ENCODE measurements at regions not wholly inside any gene's neighbourhood (a gene's known extent, or its start where the extent isn't known, plus 50 kb on each side); places are given as distances from the start of the nearest gene placed in this dataset.
A peak's percentile ranks its signal among the peaks of the same experiment; 100 is the strongest.

DNA sequence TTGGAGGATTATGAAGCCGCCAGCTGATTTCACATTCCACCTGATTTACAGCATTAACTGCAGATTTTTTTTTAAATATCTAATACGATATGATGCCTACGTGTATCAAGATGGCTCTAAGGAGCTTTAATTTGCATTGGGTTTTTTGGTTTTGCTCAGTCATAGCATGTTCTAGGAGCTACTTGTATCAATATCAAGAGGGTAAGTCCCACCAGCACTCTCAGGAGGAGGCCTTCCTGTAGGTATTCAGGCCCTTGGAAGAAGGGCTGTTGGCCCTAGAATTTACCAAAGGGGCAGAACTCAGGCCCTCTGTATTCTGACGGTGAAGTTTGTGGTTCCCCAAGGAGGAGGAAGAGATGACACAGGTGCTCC is 97.2 kb upstream of the IPO5 start:
- intact Hi-C loops (cut with DNase I) = no loop called here
- TF ChIP-seq, protein P1, sequence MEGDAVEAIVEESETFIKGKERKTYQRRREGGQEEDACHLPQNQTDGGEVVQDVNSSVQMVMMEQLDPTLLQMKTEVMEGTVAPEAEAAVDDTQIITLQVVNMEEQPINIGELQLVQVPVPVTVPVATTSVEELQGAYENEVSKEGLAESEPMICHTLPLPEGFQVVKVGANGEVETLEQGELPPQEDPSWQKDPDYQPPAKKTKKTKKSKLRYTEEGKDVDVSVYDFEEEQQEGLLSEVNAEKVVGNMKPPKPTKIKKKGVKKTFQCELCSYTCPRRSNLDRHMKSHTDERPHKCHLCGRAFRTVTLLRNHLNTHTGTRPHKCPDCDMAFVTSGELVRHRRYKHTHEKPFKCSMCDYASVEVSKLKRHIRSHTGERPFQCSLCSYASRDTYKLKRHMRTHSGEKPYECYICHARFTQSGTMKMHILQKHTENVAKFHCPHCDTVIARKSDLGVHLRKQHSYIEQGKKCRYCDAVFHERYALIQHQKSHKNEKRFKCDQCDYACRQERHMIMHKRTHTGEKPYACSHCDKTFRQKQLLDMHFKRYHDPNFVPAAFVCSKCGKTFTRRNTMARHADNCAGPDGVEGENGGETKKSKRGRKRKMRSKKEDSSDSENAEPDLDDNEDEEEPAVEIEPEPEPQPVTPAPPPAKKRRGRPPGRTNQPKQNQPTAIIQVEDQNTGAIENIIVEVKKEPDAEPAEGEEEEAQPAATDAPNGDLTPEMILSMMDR (IDR thresholded peaks at IDR 0.05) = no peak
- H3K27ac ChIP-seq = no peak overlapping the region
- H3K9me3 ChIP-seq = no peaks in the 10 kb centered on the region
- H3K36me3 ChIP-seq = no peaks in the 10 kb centered on the region
- no peaks in the 10 kb centered on the region for H3K27me3 ChIP-seq (ENCODE audit: low read depth)
- peaks cover 6% of the 10 kb centered on the region for H3K4me1 ChIP-seq
- ATAC-seq = peak in 1 of 2 donors; percentile 37
- no peak overlapping the region for H3K4me3 ChIP-seq
- no peak for DNase-seq

DNA sequence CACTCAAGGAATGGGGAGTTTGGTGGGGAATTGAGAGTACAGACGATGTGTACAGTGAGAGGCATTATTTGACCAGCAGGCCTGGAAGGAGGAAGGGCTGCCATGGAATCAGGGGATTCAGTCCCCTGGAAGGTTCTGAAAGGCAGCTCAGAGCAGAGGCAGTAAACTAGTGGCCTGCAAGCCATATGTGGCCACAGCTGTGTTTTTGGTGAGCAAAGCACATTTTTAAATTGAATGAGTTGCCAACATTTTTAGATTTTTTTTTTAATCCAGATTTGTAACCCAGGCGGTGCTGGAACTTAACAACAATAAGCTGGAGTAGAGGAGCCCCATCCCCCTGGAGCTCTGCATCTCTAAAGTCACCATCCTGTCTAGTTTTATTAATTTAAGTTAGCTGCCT is 95.3 kb upstream of the IPO5 start:
- ATAC-seq = no peak
- Histone ChIP-seq H3K9me3 (no peaks in the 10 kb centered on the region), H3K4me1 (peaks cover 6% of the 10 kb centered on the region), H3K36me3 (no peaks in the 10 kb centered on the region), H3K27ac (no peak overlapping the region), H3K27me3 (ENCODE audit: low read depth) (no peaks in the 10 kb centered on the region), H3K4me3 (no peak overlapping the region)
- intact Hi-C loops (cut with DNase I) = no loop called here
- no peak for DNase-seq
- TF ChIP-seq, protein P1 (IDR thresholded peaks at IDR 0.05) = no peak

DNA sequence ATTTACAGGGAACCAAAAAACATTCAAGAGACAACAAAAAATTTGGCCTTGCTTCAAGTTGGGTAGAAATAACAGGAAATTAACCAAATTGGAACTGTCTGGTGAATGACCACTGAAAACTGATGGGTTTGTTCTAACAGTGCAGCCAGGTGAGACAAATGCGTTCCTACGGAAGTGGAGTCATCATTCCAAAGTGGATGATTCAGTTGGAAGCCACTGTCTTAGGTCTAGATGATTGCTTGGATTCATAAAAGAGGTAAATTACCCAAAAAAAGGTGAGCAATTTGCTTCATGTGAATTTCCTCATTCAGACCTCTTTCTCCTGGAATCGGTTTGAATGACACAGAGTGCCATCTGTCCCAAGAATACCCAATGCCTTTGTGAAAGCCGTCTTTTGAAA is 87.1 kb upstream of the IPO5 start:
- no peak for ATAC-seq
- DNase-seq = no peak
- Histone ChIP-seq H3K27me3 (ENCODE audit: low read depth) (no peaks in the 10 kb centered on the region), H3K4me3 (no peak overlapping the region), H3K27ac (no peak overlapping the region), H3K4me1 (no peaks in the 10 kb centered on the region), H3K9me3 (no peaks in the 10 kb centered on the region), H3K36me3 (no peaks in the 10 kb centered on the region)
- intact Hi-C loops (cut with DNase I) = no loop called here
- TF ChIP-seq, protein P1 (IDR thresholded peaks at IDR 0.05) = no peak

DNA sequence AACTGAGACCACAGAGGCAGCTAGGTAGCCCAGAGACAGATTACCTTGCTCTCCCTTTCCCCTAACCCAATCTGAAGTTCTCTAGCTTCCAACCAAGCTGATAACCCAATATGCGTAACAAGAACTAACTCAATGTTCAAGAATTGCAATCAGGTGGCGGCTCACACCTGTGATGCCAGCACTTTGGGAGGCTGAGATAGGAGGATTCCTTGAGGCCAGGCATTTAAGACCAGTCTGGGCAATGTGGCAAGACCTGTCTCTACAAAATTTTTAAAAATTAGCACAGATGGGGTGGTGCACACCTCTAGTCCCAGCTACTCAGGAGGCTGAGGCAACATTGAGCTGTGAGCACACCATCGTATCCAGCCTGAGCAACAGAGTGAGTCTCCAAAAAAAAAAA is 86.7 kb upstream of the IPO5 start:
- no peak for DNase-seq
- TF ChIP-seq, protein P1 (IDR thresholded peaks at IDR 0.05) = no peak
- Histone ChIP-seq H3K36me3 (no peaks in the 10 kb centered on the region), H3K27me3 (ENCODE audit: low read depth) (no peaks in the 10 kb centered on the region), H3K4me3 (no peak overlapping the region), H3K9me3 (no peaks in the 10 kb centered on the region), H3K27ac (no peak overlapping the region), H3K4me1 (no peaks in the 10 kb centered on the region)
- no peak for ATAC-seq
- intact Hi-C loops (cut with DNase I) = no loop called here

DNA sequence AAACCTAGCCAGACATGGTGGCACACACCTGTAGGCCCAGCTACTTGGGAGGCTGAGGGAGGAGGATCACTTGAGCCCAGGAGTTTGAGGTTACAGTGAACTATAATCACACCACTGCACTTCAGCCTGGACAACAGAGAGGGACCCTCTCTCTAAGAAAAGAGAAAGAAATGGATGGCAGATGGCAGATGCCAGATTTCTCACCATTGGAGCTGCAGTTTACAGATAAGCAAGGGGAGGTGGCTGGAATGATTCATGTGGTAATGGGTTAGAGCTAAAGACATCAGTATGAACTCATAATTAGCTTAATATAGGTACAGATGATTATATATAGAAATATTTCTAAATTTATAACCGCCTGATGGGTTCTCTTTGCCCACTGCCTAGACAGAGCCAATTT is 80.1 kb upstream of the IPO5 start:
- intact Hi-C loops (cut with DNase I) = no loop called here
- H3K4me3 ChIP-seq = no peak overlapping the region
- no peaks in the 10 kb centered on the region for H3K27me3 ChIP-seq (ENCODE audit: low read depth)
- ATAC-seq (no peak), DNase-seq (no peak)
- H3K4me1 ChIP-seq = no peaks in the 10 kb centered on the region
- no peaks in the 10 kb centered on the region for H3K9me3 ChIP-seq
- TF ChIP-seq, protein P1 (IDR thresholded peaks at IDR 0.05) = no peak
- H3K27ac ChIP-seq = no peak overlapping the region
- H3K36me3 ChIP-seq = no peaks in the 10 kb centered on the region

DNA sequence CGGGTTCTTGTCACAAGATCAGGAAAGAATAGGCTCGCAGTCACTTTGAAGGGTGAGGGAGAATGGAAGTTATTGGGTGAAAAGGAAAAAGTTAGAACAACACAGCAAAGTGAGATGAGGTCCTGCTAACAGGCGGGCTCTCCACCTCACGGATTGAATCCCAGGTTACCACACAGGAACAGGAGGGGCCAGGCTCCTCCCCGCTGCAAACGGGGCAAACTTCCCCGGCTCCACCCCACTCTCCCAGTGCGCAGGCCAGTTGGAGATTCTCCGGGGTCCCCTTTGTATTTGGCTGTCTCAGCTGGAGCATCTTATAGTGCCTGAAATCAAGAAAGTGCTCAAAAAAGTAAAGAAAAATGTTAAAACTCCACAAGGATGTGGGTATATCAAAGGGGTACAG is 78.3 kb upstream of the IPO5 start:
- Histone ChIP-seq H3K9me3 (no peaks in the 10 kb centered on the region), H3K4me3 (no peak overlapping the region), H3K27me3 (ENCODE audit: low read depth) (no peaks in the 10 kb centered on the region), H3K36me3 (no peaks in the 10 kb centered on the region), H3K4me1 (no peaks in the 10 kb centered on the region), H3K27ac (no peak overlapping the region)
- TF ChIP-seq, protein P1 (IDR thresholded peaks at IDR 0.05) = no peak
- no peak for DNase-seq
- ATAC-seq = no peak
- intact Hi-C loops (cut with DNase I) = no loop called here

All from lower lobe of right lung (tissue), 2 donors.